ENCODE measurements at regions not wholly inside any gene's neighbourhood (a gene's known extent, or its start where the extent isn't known, plus 50 kb on each side); places are given as distances from the start of the nearest gene placed in this dataset.

DNA sequence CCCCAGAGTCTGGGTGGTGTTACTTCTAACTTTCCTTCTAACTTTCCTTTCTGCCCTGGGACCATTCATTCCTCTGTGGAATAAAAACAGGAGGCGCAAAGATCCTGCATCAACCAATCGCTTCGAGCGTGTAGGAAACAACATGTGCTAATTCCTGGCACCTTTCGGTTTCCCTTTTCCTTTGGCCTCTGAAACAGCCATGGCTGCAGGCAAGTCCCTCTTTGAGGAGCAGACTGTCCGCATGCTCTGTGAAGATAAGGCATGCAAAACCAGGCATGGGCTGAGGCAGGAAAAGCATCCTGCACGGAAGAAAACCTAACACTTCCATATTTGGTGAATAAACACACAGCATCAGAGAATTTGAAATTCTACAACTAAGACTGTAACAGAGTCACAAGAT, 128.3 kb downstream of the HSD17B3 start:
- ATAC-seq (ENCODE audit: low FRiP score), result no peak
- no peak for TF ChIP-seq CTCF (IDR thresholded peaks at IDR 0.05)
- no peak for DNase-seq (ENCODE audit: low spot score)

DNA sequence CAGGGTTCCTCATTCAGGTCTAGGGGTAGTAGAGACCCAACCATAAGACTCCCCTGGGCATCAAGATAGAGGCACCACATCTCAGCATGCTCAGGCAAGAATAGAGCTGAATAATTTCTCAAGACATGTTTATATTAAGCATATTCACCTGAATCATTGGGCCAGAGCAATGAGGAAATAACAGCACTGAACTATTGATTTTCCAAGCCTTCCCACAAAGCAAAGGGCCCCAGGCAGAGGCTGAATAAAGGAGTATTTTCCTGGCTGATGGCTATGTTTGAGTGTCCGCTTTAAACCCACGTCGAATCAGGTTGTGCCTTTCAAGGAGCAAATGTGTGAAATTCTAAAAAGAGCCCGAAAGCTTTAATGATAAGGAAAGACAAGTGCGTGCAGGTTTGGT, 129.2 kb downstream of the HSD17B3 start:
- ATAC-seq (ENCODE audit: low FRiP score), result no peak
- TF ChIP-seq CTCF (IDR thresholded peaks at IDR 0.05), result no peak
- DNase-seq (ENCODE audit: low spot score), result no peak

DNA sequence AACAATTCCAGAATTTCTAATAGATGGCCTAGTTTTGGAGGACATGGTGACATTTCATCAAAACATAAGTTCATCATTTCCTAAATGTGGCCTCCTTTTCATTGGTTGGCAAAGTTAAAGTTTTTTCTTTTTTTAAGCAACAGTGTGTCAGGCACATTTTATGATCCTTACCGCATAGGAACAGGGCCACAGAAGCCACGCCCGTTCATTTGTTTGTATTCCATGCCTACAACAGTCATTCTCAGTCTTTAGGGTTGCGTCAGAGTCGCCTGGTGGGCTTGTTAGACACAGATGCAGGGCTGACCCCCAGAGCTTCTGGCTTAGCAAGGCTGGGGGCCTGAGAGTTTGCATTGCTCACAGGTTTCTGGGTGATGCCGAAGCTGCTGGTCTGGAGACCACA, 130.2 kb downstream of the HSD17B3 start:
- ATAC-seq (ENCODE audit: low FRiP score) (no peak), DNase-seq (ENCODE audit: low spot score) (no peak)
- TF ChIP-seq CTCF (IDR thresholded peaks at IDR 0.05), result no peak

GRCh38 chr9:96169901-96170300, 132.1 kb downstream of the HSD17B3 start:
- TF ChIP-seq CTCF (IDR thresholded peaks at IDR 0.05), result no peak
- DNase-seq (ENCODE audit: low spot score), result no peak
- no peak for ATAC-seq (ENCODE audit: low FRiP score)

GRCh38 chr9:96169484-96169883, 132.5 kb downstream of the HSD17B3 start:
- ATAC-seq (ENCODE audit: low FRiP score) (no peak), DNase-seq (ENCODE audit: low spot score) (no peak)
- no peak for TF ChIP-seq CTCF (IDR thresholded peaks at IDR 0.05)

GRCh38 chr9:96168882-96169281, 133.1 kb downstream of the HSD17B3 start:
- TF ChIP-seq CTCF (IDR thresholded peaks at IDR 0.05), result no peak
- no peak for ATAC-seq (ENCODE audit: low FRiP score)
- no peak for DNase-seq (ENCODE audit: low spot score)

- ATAC-seq (ENCODE audit: low FRiP score) (no peak), DNase-seq (ENCODE audit: low spot score) (no peak)
- no peak for TF ChIP-seq CTCF (IDR thresholded peaks at IDR 0.05)
Measured at GRCh38 chr9:96167011-96167410, 135.0 kb downstream of the HSD17B3 start.

Data from omental fat pad (tissue), 3 donors.